Panc1 (cell line): ENCODE measurements at regions not wholly inside any gene's neighbourhood (a gene's known extent, or its start where the extent isn't known, plus 50 kb on each side); places are given as distances from the start of the nearest gene placed in this dataset.

ENCODE experiments used
- CTCF ChIP-seq: fragments of 450-650 bp; IDR thresholded peaks from 2 replicates; pipeline ENCODE4 v1.5.1; 2017; ENCODE audit warnings: mild to moderate bottlenecking
- POLR2AphosphoS5 ChIP-seq: IDR thresholded peaks from 2 replicates; pipeline ENCODE4 v1.6.1; 2012; ENCODE audit warnings: mild to moderate bottlenecking, low read depth, low read length, moderate library complexity
- REST ChIP-seq, 2 experiments: IDR thresholded peaks; 2 replicates each; pipeline ENCODE4 v1.6.1; 2011 to 2012; ENCODE audit warnings: low read depth in 2 of 2, control low read depth in 1 of 2, low read length in 1 of 2, mild to moderate bottlenecking in 1 of 2, moderate library complexity in 1 of 2; ENCODE audit not compliant: insufficient read depth in 1 of 2
- SIN3A ChIP-seq: IDR thresholded peaks from 2 replicates; pipeline ENCODE4 v1.6.1; 2012; ENCODE audit warnings: low read depth, mild to moderate bottlenecking, low read length, moderate library complexity, borderline replicate concordance; ENCODE audit not compliant: insufficient read depth
- TCF7L2 ChIP-seq: IDR thresholded peaks from 2 replicates; pipeline ENCODE4 v1.6.1; 2011; ENCODE audit warnings: mild to moderate bottlenecking, low read depth, low read length, inconsistent platforms

DNA sequence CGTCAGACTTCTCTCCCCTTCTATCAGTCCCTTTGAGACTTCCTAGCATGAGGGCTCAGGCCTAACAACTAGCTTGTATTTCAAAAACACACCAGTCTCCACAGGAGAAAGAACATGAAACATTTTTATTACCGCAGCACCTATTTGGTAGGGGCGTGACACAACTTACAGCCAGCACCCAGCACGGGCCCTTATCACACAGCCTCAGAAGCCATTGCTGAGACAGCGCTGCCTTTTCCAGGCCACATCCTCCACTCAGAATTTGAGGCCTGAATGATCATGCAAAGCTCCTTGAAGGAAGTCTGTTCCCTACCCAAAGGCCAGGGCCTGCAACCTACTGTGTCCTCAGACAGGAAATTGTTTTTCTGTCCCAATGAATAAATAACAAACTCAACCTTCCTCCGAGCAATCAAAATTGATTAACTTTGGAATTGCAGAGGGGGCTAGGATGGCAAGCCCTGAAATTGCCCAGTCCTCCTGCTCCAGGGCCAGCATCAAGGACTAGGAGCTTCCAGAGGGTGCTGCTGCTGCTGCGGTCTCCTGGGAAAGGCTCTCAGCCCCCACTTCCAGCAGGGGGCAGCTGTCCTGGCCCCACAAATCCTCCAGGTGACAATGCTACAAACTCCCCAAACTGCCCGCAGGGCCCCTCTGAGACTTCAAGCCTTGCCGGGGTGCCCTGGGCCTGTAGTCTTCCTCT lies 94.3 kb upstream of the GALNT2 start:
- peak; percentile 52 for TF ChIP-seq CTCF
- no peak for TF ChIP-seq REST (IDR thresholded peaks at IDR 0.05; ENCODE audit: insufficient read depth in 1 of 2, low read depth in 2 of 2, low read length in 1 of 2)
- TF ChIP-seq POLR2AphosphoS5, result no peak
- TF ChIP-seq TCF7L2, result no peak
- no peak for TF ChIP-seq SIN3A
